ENCODE measurements at regions not wholly inside any gene's neighbourhood (a gene's known extent, or its start where the extent isn't known, plus 50 kb on each side); places are given as distances from the start of the nearest gene placed in this dataset.
"Not testable (repeated sequence)": the region's sequence is repeated elsewhere in the genome, so short reads cannot be mapped to it uniquely, and the experiment has no call there.

DNA sequence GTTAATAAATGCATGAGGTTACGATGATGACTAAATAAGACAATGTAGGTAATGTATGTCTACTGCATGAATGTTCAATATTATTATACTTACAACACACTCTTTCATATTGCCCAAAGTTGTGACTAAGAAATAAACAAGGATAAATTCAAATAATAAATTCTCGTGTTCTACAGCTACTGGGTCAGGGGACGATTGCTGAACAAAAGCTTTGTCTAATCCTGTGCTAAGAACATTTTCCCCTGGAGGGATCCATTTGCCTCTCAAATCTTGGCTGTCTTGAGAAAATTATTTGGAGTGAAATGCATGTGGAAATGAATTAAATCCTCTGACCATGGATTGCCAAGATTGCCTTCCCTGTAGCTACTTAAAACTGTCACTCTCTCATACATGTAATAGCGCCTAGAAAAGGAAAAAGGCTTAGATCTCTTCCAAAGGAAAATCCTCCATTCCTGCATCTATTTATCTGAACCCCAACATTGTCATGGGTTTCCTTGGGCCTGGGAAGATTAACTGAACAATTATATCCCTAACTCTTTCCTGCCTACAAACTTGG is 893.8 kb upstream of the ACO1 start:
- no peak for DNase-seq

DNA sequence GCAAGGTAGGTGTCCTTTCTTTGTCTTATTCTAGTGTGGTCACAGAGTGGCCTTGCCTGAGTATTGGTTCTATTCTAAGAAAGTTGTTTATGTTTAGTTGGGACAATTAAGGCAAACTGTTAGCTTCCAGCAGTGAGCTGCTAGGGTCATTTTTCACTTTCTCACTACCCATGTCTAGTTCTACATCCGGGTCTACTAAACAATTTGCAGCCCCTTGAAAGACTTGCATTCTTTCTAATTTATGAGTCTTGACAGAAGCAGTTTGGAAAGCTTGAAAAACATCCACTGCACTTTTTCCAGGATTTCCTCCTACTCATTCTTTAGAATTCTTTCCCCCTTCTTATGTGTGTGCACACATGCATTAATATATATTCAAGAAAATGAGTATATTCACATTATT is 892.2 kb upstream of the ACO1 start:
- DNase-seq: no peak

GRCh38 chr9:31500422-31500821 is 884.0 kb upstream of the ACO1 start:
- no peak for DNase-seq

- DNase-seq: no peak
These were observed 865.4 kb upstream of the ACO1 start for GRCh38 chr9:31519011-31519410.

- DNase-seq: no peak
These were observed 865.0 kb upstream of the ACO1 start for GRCh38 chr9:31519424-31519823.

DNA sequence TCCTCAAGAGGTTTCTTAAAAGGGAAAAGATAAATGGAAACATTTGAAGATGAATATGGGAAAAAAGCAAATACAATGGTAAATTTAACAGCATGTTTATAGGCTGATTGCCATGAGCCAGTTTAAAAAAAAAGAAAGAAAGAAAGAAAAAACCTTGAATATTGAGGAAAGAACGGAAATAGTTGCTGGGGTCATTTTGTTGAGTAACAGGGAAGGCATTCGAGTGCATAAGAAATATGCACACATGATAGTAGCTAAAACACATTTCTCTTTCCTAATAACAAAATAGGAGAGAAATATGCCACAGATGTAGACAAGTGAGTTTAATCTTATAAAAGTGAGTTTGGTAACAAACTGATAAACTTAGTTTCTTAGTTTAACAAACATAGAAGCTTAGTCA is 864.6 kb upstream of the ACO1 start:
- no peak for DNase-seq

DNA sequence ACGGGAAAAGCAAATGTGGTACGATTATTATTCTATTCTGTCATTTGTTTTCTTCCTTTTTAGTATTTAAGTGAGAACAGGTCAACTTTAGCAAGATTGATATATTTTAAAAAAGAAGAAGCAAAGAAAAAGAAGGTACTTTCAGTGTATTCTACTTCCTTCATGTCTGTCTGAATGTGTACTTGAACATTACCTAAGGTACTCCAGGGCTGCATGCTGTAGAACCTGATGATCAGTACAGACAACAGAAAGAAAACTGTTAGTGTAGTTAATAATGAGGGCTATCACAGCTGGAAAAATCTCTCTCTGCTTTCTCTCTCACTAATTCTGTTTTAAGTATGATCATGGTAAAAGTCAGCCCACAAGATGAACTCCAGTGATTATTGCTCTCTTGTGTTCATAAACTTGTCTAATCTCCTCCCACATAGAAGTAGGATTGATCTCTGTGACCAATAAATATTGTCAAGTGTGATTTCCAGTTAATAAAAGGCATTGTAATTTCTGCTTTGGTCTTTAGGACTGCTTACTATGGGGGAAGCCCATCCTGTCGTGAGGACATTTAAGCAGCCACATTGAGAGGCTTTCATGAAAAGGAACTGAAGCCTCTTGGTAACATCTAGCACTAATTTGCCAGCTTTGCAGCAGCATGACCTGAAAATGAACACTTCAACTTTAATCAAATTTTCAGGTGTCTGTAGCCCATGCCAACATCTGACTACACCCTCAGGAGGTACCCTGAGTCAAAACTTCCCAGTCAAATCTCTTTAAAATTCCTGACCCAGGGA is 864.0 kb upstream of the ACO1 start:
- no peak for DNase-seq

GRCh38 chr9:31535651-31536050 is 848.8 kb upstream of the ACO1 start:
- DNase-seq: no peak

GRCh38 chr9:31536471-31536870 is 848.0 kb upstream of the ACO1 start:
- no peak for DNase-seq

DNA sequence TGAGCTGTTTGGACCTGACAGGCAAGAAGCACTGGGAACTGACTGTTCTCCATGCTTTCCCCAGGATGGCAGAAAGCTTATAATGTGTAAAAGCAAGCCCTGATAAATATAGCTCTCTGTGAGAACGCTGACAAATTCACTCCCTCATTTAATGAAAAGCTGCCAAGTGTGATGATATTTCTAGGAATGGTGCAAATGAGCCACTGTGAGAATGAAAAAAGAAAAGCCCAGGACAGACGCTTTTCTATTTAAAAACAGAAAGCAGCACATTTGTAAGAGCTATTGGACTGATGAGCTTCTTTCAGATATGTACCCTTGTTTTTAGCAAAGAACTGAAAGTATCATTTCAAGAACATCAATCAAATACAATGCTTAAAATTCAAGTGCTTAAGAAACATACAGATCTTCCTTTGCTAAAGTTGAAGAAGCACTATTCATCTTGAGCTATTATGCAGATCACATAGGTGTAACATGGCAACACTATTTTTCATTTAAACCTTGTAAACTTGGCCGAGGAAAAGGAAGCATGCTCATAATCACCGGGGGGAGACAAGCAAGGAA is 842.6 kb upstream of the ACO1 start:
- DNase-seq: no peak

DNA sequence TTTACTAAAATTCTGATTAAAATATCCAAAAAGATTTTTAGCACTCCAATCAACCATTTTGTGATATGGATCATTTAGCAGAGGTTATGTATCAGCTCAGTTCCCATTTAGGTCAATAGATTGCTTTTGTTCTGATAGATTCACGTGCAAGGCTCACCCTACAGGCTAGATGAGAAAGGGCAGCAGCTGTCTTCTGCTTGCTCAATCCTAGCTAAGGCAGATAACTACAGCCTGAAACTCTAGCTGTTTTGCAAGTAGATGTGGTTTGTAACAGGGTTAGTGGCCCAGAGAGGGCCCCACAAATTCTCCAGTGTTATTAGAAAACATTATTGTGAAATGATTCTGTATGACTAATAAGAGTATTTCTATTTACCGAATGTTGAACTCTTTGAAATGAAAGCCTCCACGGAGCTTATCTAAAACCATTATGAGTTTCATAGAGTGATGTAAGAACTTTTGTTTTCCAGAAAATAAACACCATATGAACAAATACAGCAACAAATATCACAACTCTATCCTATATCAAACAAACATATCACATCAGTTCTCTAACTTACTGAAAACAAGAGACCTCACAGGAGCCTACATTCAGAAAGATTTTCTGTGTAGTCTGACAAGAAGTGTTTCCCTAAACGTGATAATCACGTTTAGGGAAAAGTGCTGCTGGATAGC is 841.9 kb upstream of the ACO1 start:
- DNase-seq: no peak

DNA sequence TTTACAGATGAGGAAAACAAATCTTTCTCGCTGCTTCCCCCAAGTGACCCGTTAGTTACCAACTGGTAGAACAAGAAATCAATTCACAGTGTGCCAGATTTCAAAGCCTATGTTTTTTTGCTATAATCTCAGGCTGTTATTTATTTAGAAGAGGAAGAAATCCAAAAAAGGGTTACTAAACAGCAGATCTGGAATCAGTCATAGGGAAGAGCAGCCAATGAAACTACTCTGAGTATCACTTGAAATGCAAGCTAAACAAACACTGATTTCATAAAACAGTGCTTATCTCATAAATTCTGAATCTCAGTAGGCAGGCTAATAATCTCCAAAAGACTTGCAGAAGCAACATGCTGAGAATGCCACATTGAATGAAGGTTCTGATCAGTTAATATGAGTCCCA is 829.5 kb upstream of the ACO1 start:
- DNase-seq: no peak

DNA sequence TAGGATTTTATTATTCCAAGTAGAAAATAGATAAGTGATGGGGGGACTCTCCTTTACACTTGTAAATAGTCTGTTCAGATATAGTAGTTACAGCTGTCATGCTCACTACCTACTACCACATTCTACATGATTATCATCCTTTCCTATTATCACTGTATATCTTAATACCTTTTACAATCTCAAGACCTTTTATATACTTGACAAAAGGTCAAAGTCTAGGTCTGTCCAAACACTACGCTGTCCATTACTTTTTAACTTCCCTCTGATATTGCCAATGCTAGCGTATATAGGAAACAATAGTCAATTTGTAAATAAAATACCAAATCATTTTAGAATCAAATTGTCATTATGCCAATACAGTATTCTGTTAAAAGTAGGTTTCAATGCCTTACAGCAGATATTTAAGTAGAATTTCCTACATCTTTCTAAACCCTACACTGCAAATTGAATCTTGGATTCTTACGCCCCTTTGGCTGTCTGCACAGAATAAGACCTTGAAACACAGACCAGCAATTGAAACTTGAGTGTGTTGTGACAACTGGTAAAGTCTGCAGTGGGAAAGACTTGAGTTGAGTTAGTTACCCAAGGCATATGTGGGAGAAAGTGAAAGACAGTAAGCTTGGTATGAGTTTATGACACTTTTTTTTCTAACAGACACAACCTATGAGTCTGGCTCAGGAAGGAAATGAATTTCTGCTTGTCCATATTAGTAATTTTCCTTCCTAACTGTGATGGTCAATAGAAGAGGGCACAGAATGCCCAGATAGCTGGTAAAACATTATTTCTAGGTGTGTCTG is 827.6 kb upstream of the ACO1 start:
- no peak for DNase-seq

DNA sequence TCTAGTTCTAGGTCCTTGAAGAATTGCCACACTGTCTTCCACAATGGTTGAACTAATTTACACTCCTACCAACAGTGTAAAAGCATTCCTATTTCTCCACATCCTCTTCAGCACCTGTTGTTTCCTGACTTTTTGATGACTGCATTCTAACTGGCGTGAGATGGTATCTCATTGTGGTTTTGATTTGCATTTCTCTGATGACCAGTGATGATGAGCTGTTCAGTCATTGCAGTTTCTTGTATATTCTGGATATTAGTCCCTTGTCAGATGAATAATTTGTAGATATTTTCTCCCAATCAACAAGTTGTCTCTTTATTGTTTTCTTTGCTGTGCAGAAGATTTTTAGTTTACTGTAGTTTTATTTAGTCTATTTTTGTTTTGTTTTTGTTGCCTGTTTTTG is 812.3 kb upstream of the ACO1 start:
- not testable (repeated sequence) for DNase-seq

DNA sequence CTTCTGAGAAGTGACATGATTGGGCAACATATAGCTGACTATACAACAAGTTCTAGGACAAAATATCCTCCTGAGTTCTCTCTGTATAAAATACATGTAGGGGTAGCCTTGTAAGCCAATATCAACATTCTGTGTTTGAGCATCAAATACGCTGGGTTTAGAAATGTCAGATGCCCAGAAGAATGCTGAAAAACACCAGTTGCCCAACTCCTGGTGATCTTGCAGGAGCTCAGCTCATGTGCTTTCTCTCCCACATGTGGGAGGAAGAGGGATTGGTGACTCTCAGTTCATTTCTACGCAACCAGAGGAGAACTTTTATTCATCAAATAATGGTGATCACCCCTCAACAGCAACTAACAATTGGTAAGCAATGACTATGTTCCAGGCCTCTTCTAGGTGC is 810.9 kb upstream of the ACO1 start:
- no peak for DNase-seq

GRCh38 chr9:31574006-31574765 is 810.3 kb upstream of the ACO1 start:
- DNase-seq: no peak

GRCh38 chr9:31582071-31582470 is 802.4 kb upstream of the ACO1 start:
- no peak for DNase-seq

DNA sequence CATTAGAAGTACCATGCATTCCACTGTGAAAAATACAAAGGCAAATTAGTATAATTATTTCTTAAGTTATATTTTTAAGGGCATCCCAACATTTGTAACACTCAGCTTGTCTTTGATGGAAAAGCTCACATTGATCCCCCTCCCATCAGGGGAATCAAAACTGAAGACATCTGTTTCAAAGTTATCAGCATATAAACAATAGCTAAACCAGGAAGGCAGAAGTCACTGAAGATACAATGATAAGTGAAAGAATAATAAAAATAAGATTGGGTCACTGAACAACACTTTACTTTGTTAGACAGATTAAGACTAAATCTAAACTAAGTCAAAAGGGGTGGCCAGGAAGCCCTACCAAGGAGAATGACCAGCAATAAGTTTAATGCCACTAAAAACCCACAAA is 801.9 kb upstream of the ACO1 start:
- DNase-seq: no peak

DNA sequence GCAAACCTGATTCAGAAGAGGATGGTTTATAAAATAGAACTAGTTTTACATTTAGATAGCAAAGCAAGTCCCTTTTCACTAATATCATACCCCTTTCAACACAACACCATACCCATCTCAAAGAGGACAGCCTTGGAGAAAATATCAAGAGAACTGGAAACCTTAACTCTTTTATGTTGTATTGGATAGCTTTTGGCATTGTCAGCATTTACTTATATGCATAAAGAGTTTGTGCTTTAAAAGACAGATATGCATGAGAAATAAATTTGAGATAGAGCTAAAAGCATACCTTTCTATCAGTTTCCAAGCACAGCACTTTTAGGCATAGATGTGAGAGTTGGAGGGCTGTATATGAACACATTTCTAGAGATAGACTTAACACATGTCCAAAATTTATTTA is 799.3 kb upstream of the ACO1 start:
- no peak for DNase-seq

GRCh38 chr9:31587146-31587545 is 797.3 kb upstream of the ACO1 start:
- no peak for DNase-seq

DNA sequence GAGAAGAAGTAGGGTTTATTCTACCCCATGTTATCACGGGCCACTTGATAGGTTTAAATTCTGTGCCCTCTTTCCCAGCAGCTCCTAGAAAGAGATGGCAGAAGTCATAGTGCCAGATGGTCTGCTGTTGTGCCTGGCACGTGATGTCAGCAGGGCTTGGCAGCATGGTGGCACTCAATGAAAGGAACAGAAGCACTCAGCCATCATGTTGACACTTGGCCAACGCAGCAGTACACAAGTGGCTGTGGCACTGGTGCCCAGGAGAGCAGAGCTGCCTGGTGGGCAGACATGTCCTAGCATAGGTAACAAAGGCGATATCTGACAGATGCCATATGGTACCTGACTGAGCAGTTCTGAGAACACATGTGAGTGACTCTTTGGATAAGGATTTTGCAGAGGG is 796.4 kb upstream of the ACO1 start:
- peak; percentile 21 for DNase-seq

DNA sequence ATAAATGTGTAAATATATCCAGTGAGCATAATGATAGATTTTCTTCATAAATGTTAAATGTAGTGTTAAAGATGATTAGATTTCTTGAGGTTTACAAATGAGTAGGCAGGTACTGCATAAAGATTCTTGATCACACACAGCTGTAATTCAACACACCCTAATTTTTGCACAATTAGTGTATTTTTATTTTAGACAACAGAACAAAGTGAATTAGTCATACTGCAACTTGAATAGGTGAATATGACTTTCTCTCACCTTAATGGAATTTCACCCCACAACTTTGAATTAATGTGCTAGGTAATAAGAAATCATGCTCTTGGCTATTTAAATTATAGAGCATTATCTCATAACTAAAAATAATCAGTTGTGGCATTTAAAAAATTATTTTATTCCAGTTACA is 795.7 kb upstream of the ACO1 start:
- DNase-seq: no peak

- no peak for DNase-seq
These were observed 794.4 kb upstream of the ACO1 start for GRCh38 chr9:31590091-31590490.

Data from NCI-H774 (cell line).